HG03354 (cell line): ENCODE measurements at regions not wholly inside any gene's neighbourhood (a gene's known extent, or its start where the extent isn't known, plus 50 kb on each side); places are given as distances from the start of the nearest gene placed in this dataset.
"Not testable (repeated sequence)": the region's sequence is repeated elsewhere in the genome, so short reads cannot be mapped to it uniquely, and the experiment has no call there.

Source experiments
- ATAC-seq: cut with Tn5 transposase; IDR thresholded peaks from one replicate; pipeline ENCODE4 v1.9.1; 2021; ENCODE audit warnings: mild to moderate bottlenecking; ENCODE audit not compliant: unreplicated experiment, poor library complexity, severe bottlenecking

GRCh38 chr14:89506891-89507452 is 89.9 kb upstream of the FOXN3 start:
- ATAC-seq: not testable (repeated sequence)

- peak; percentile 74 for ATAC-seq
Measured at GRCh38 chr14:89504602-89505313, 87.7 kb upstream of the FOXN3 start.

GRCh38 chr14:89504091-89504490 is 87.1 kb upstream of the FOXN3 start:
- ATAC-seq: no peak

- peak; percentile 64 for ATAC-seq
Measured at GRCh38 chr14:89503431-89503996, 86.5 kb upstream of the FOXN3 start.

GRCh38 chr14:89502966-89503365 is 85.9 kb upstream of the FOXN3 start:
- no peak for ATAC-seq

- no peak for ATAC-seq
Measured at GRCh38 chr14:89501381-89501780, 84.3 kb upstream of the FOXN3 start.

- ATAC-seq: no peak
Measured at GRCh38 chr14:89500303-89500702, 83.3 kb upstream of the FOXN3 start.

- ATAC-seq: no peak
Measured at GRCh38 chr14:89498878-89499277, 81.8 kb upstream of the FOXN3 start.

- ATAC-seq: no peak
Measured at GRCh38 chr14:89495718-89496117, 78.7 kb upstream of the FOXN3 start.

- peak; percentile 99 for ATAC-seq
Measured at GRCh38 chr14:89493877-89494634, 77.0 kb upstream of the FOXN3 start.

GRCh38 chr14:89493406-89493805 is 76.4 kb upstream of the FOXN3 start:
- peak; percentile 21 for ATAC-seq

GRCh38 chr14:89491711-89492381 is 74.8 kb upstream of the FOXN3 start:
- no peak for ATAC-seq

GRCh38 chr14:89490466-89490865 is 73.4 kb upstream of the FOXN3 start:
- no peak for ATAC-seq

GRCh38 chr14:89489761-89490437 is 72.9 kb upstream of the FOXN3 start:
- no peak for ATAC-seq

- ATAC-seq: no peak
Measured at GRCh38 chr14:89486961-89487360, 69.9 kb upstream of the FOXN3 start.

GRCh38 chr14:89486505-89486904 is 69.5 kb upstream of the FOXN3 start:
- ATAC-seq: no peak

GRCh38 chr14:89485264-89485663 is 68.2 kb upstream of the FOXN3 start:
- no peak for ATAC-seq

- no peak for ATAC-seq
Measured at GRCh38 chr14:89484051-89484844, 67.2 kb upstream of the FOXN3 start.

GRCh38 chr14:89481196-89481595 is 64.2 kb upstream of the FOXN3 start:
- no peak for ATAC-seq
